ENCODE measurements at regions not wholly inside any gene's neighbourhood (a gene's known extent, or its start where the extent isn't known, plus 50 kb on each side); places are given as distances from the start of the nearest gene placed in this dataset.

GRCh38 chr20:56797023-56797422 is 167.9 kb downstream of the TFAP2C start:
- TF ChIP-seq POLR2AphosphoS5 (IDR thresholded peaks at IDR 0.05), result no peak
- TF ChIP-seq, protein P1, sequence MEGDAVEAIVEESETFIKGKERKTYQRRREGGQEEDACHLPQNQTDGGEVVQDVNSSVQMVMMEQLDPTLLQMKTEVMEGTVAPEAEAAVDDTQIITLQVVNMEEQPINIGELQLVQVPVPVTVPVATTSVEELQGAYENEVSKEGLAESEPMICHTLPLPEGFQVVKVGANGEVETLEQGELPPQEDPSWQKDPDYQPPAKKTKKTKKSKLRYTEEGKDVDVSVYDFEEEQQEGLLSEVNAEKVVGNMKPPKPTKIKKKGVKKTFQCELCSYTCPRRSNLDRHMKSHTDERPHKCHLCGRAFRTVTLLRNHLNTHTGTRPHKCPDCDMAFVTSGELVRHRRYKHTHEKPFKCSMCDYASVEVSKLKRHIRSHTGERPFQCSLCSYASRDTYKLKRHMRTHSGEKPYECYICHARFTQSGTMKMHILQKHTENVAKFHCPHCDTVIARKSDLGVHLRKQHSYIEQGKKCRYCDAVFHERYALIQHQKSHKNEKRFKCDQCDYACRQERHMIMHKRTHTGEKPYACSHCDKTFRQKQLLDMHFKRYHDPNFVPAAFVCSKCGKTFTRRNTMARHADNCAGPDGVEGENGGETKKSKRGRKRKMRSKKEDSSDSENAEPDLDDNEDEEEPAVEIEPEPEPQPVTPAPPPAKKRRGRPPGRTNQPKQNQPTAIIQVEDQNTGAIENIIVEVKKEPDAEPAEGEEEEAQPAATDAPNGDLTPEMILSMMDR (IDR thresholded peaks at IDR 0.05), result no peak
- no peak for TF ChIP-seq POLR2A (IDR thresholded peaks at IDR 0.05)
